ENCODE measurements at regions not wholly inside any gene's neighbourhood (a gene's known extent, or its start where the extent isn't known, plus 50 kb on each side); places are given as distances from the start of the nearest gene placed in this dataset.

GRCh38 chr1:103275725-103276124, 167.4 kb upstream of the COL11A1 start:
- Histone ChIP-seq H3K27me3 (replicated peaks in 1 of 4; ENCODE audit: control extremely low read depth in 1 of 4, control insufficient read depth in 3 of 4, insufficient read depth in 4 of 4, low read length in 3 of 4) (no peaks in the 10 kb centered on the region), H2AFZ (ENCODE audit: insufficient read depth, low read depth, low read length, poor library complexity, severe bottlenecking) (no peak overlapping the region), H3K36me3 (replicated peaks in 1 of 2; ENCODE audit: control extremely low read depth in 1 of 2, control insufficient read depth in 1 of 2, extremely low read depth in 1 of 2, insufficient read depth in 2 of 2, low read length in 1 of 2) (no peaks in the 10 kb centered on the region), H3K4me2 (replicated peaks; ENCODE audit: low read depth, low read length, poor library complexity, severe bottlenecking) (no peak overlapping the region), H3K4me1 (ENCODE audit: control insufficient read depth in 2 of 2, insufficient read depth in 2 of 2, low read length in 2 of 2) (no peaks in the 10 kb centered on the region), H3K9me3 (ENCODE audit: control extremely low read depth in 1 of 3, control insufficient read depth in 2 of 3, insufficient read depth in 1 of 3, low read length in 2 of 3) (peaks cover 0 to 2% (median 0%) of the 10 kb centered on the region in 3 donors), H3K4me3 (ENCODE audit: control extremely low read depth in 1 of 5, extremely low read depth in 1 of 5, insufficient read depth in 1 of 5, low read depth in 2 of 5, low read length in 4 of 5) (no peak overlapping the region), H3K79me2 (ENCODE audit: control insufficient read depth, insufficient read depth, low read length) (no peaks in the 10 kb centered on the region), H4K20me1 (ENCODE audit: control insufficient read depth, insufficient read depth, low read length, poor library complexity, severe bottlenecking) (no peaks in the 10 kb centered on the region), H3K27ac (ENCODE audit: low read length in 2 of 2) (no peak overlapping the region), H3K9ac (ENCODE audit: low read length) (no peak overlapping the region)
- WGBS (ENCODE audit: insufficient coverage): no CpG with 5 or more reads among the region's 1 CpG
- no peak for ATAC-seq (ENCODE audit: low read depth)
- H3K27ac Mint-ChIP-seq: no peak overlapping the region
- intact Hi-C loops (cut with micrococcal nuclease): no loop called here
- no peak for DNase-seq
- no peaks in the 10 kb centered on the region for H3K27me3 Mint-ChIP-seq
- no peaks in the 10 kb centered on the region for H3K4me1 Mint-ChIP-seq
- H3K4me3 Mint-ChIP-seq: no peak overlapping the region
- TF ChIP-seq CTCF (IDR thresholded peaks at IDR 0.05) (no peak), EZH2 (IDR thresholded peaks at IDR 0.05; ENCODE audit: borderline replicate concordance, insufficient read depth, low read depth, low read length, poor library complexity, severe bottlenecking) (no peak)
- H3K9me3 Mint-ChIP-seq (ENCODE audit: insufficient read depth): peaks cover 7% of the 10 kb centered on the region
- CTCF ChIA-PET: no interaction called here
- POLR2A ChIA-PET: no interaction called here

GRCh38 chr1:103274886-103275285, 166.6 kb upstream of the COL11A1 start:
- Histone ChIP-seq H3K4me3 (ENCODE audit: control extremely low read depth in 1 of 5, extremely low read depth in 1 of 5, insufficient read depth in 1 of 5, low read depth in 2 of 5, low read length in 4 of 5) (no peak overlapping the region), H4K20me1 (ENCODE audit: control insufficient read depth, insufficient read depth, low read length, poor library complexity, severe bottlenecking) (no peaks in the 10 kb centered on the region), H3K4me1 (ENCODE audit: control insufficient read depth in 2 of 2, insufficient read depth in 2 of 2, low read length in 2 of 2) (no peaks in the 10 kb centered on the region), H3K27me3 (replicated peaks in 1 of 4; ENCODE audit: control extremely low read depth in 1 of 4, control insufficient read depth in 3 of 4, insufficient read depth in 4 of 4, low read length in 3 of 4) (no peaks in the 10 kb centered on the region), H3K4me2 (replicated peaks; ENCODE audit: low read depth, low read length, poor library complexity, severe bottlenecking) (no peak overlapping the region), H3K27ac (ENCODE audit: low read length in 2 of 2) (no peak overlapping the region), H3K9me3 (ENCODE audit: control extremely low read depth in 1 of 3, control insufficient read depth in 2 of 3, insufficient read depth in 1 of 3, low read length in 2 of 3) (peaks cover 0 to 2% (median 0%) of the 10 kb centered on the region in 3 donors), H2AFZ (ENCODE audit: insufficient read depth, low read depth, low read length, poor library complexity, severe bottlenecking) (no peak overlapping the region), H3K9ac (ENCODE audit: low read length) (no peak overlapping the region), H3K79me2 (ENCODE audit: control insufficient read depth, insufficient read depth, low read length) (no peaks in the 10 kb centered on the region), H3K36me3 (replicated peaks in 1 of 2; ENCODE audit: control extremely low read depth in 1 of 2, control insufficient read depth in 1 of 2, extremely low read depth in 1 of 2, insufficient read depth in 2 of 2, low read length in 1 of 2) (no peaks in the 10 kb centered on the region)
- no peaks in the 10 kb centered on the region for H3K27me3 Mint-ChIP-seq
- peaks cover 7% of the 10 kb centered on the region for H3K9me3 Mint-ChIP-seq (ENCODE audit: insufficient read depth)
- no peak for DNase-seq
- H3K4me1 Mint-ChIP-seq: no peaks in the 10 kb centered on the region
- CTCF ChIA-PET: no interaction called here
- intact Hi-C loops (cut with micrococcal nuclease): no loop called here
- TF ChIP-seq CTCF (IDR thresholded peaks at IDR 0.05) (no peak), EZH2 (IDR thresholded peaks at IDR 0.05; ENCODE audit: borderline replicate concordance, insufficient read depth, low read depth, low read length, poor library complexity, severe bottlenecking) (no peak)
- POLR2A ChIA-PET: no interaction called here
- H3K4me3 Mint-ChIP-seq: no peak overlapping the region
- no peak overlapping the region for H3K27ac Mint-ChIP-seq
- no peak for ATAC-seq (ENCODE audit: low read depth)

Data from B cell (primary cell).